Hematopoietic multipotent progenitor cell treated with erythropoietin and hydrocortisone succinate and interleukin-3 and kit ligand, for 8 days (in vitro differentiated cells): ENCODE measurements at regions not wholly inside any gene's neighbourhood (a gene's known extent, or its start where the extent isn't known, plus 50 kb on each side); places are given as distances from the start of the nearest gene placed in this dataset.

ENCODE experiments used
- DNase-seq: peaks from one replicate; pipeline ENCODE4 v3.0.0-alpha.2; 2015

GRCh38 chr11:104652996-104653395, 245.3 kb downstream of the CASP12 start:
- DNase-seq: no peak

DNA sequence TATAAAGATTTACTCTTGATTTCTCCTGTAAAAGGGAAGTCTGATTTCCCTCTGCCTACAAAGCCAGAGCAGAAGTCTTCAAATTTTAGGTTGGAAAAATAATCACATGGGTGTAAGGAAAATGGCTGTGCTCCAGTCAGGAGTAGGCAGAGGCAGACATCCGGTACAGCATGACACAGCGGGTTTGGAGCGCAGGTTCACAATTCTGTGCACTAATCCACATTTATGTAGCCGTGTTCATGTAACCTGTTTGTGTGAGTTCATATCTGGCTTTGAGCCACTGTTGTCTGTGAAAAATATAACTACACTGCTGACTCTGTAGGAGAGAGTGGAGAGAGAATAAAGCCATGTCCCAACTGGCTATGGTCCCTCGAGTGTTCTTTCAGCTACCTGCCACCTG, 248.0 kb downstream of the CASP12 start:
- DNase-seq: no peak

GRCh38 chr11:104649002-104649401, 249.3 kb downstream of the CASP12 start:
- no peak for DNase-seq

DNA sequence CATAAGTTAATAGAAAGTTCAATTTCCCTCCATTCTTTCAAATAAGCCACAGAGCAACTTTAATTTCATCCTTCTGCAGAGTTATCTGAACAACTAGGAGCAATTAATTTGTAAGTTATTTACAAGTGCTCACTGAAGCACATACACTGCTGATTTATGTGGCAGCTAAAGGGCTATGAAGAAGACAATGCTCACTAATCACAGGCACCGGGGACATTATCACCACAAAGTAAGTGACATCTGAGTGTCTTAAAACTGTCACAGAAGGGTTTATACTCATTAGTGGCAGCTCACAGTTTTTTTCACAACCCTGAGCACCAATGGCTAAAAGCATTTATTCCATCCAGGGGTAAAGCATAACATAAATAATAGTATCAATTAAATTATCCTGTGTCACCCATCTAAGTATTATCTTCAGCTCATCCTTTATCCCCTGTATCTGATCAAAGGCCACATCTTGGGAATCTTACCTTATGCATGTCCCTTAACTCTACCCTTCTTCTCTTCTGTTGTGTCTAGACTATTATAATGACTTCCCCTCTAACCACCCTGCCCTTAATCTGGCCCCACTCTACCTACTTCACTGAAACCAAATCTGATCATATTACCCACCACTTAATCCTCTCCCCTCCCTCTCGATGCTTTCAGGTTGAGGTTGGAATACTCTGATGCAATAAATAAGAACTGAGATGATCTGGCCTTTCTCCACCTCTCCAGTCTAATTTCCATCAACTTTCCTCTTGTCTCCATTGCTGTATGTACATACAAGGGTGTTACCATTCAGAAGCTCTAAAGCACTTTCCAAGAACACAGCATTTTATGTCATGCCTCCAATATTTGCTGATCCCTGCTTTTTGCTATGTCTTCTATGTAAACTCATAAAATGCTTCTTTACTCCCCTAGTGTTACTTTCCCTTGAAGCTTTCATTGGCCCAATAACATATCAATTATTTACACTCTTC, 252.7 kb downstream of the CASP12 start:
- no peak for DNase-seq

DNA sequence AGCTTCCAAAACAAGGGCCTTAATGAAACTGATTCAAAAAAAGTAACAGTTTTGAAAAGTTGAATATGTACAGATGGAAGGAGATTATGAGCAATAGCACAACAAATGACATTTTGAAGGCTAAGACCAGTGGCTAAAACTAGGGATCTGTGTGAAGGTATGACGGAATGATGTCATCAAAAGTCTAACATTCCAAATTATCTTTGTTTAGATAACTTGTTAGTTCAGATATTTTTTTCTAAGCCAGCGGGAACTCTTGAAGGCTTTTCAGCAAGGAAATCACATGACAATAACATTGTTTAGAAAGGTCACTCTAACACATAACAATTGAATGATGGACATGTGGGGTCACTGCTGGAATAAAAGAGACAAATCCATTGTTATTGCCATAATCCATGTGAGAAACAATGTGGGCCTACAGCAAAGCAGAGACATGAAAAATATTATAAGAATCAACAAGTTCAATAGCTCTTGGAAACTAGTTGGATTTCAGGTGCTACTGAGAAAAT, 260.5 kb downstream of the CASP12 start:
- no peak for DNase-seq

- DNase-seq: no peak
Measured at GRCh38 chr11:104633226-104633625, 265.0 kb downstream of the CASP12 start.

GRCh38 chr11:104630352-104630751, 267.9 kb downstream of the CASP12 start:
- no peak for DNase-seq

GRCh38 chr11:104625246-104625645, 273.0 kb downstream of the CASP12 start:
- peak; percentile 10 for DNase-seq

DNA sequence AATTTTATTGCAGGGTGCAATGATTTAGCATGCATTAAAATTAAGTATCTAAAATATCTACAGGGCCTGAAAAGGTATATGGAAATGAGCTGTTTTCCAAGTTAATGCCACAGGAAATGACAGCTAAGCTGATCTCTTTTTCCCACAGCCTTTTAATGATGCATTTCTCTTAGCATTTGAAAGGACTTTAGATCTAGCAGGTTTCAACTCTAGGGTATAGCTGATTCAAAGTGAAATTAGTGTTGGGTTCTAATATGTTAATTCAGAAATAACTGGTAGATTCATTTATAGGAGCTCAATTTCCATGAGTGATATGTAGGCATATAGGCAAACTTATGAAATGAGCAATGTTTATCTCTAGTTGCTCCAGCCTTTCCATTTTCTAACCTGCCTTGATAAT, 274.2 kb downstream of the CASP12 start:
- no peak for DNase-seq

DNA sequence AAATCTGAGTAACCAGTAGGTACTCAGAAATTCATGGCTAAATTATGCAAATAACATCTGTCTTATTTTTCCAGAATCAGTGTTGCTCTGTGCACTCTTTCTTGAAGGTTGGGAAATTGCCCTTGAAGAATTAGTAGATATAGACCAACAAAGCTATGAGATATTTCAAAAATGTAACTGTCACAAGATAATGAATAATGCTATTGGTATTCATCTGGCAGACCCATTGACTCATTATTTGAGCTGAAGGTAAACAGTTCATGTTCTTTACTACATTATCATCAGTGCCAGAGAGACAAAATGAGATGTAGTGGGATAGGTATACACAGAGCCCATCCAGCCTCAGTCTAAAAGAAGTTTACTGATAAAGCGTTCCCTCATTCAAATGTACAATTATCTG, 274.7 kb downstream of the CASP12 start:
- no peak for DNase-seq

GRCh38 chr11:104620991-104621390, 277.3 kb downstream of the CASP12 start:
- DNase-seq: no peak

- no peak for DNase-seq
Measured at GRCh38 chr11:104619751-104620150, 278.5 kb downstream of the CASP12 start.

DNA sequence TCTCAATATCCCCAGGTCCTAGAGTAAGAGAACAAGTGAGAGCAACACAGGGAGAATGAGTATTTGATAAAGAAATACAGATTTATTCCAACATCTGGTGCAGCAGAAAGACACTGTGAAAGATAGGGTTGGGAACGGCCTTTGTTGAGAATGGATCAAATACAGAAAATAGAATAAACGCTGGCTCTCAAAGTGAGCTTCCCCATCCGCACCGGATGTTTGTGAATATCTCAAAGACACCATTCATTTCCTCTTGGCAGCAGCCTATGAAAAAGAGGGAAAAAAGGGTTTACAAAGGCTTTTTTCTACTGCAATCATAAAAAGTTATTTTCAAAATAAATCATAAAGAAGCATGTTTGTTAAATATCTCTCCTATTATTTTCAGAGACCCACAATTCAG, 279.3 kb downstream of the CASP12 start:
- no peak for DNase-seq

DNA sequence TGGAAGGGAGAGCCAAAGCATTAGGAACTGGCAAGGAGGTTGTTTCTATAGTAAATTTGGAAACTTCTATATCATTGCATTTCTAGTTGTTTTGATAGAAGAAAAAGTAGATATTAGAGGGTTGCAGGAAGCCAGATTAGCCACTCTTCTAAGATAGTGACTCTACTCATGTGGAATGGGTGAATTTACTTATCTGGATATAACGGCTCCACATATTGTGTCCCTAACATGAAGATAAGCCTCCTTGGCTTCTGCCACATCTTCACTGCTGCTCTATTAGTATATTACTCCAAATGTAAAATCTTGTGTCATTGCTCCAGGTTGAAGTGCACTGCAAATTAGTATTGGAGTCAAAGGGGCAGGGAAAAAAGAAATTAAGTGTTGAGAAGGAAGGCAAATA, 283.3 kb downstream of the CASP12 start:
- peak; percentile 80 for DNase-seq

DNA sequence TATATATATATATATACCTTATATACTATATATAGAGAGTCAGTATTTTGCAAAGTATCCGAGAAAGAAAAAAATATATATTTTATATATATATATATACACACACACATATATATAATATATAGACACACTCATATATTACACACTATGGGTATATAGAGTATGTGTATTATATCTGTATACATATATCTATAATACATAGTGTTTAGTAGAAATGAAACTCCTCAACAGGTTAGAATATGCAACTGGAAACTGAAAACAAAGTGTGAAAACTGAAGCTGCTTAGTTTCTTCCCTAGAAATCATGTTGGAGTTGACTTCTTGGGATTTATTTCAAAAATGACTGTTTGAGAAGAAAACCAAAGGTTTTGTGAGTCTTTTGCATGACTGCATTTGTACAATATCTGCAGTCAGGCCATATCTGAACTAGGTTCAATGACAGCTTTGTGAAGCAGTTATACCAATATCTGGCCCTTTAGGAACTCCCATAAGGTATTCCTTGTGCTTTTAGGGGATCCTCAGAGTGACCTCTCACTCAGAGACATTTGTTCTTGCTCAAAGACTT, 284.1 kb downstream of the CASP12 start:
- DNase-seq: no peak

DNA sequence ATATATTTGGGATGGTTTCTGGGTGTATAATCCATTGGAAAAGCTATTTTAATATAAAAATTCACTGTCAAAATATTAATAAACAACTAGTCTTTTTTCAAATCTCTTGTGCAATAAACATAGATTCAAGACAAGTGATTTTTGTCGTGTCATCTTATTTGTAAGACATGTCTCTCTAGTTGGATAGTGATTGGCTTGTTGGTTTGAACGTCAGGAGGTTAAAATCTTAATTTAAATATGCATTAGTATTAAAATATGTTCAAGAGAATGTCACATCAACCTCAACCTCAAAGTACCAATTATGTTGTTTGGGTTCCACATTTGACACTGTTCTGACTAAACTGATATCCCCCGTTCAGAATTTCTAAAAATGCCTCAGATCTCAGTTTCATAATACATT, 287.6 kb downstream of the CASP12 start:
- no peak for DNase-seq

- peak; percentile 48 for DNase-seq
Measured at GRCh38 chr11:104609311-104610085, 288.8 kb downstream of the CASP12 start.

DNA sequence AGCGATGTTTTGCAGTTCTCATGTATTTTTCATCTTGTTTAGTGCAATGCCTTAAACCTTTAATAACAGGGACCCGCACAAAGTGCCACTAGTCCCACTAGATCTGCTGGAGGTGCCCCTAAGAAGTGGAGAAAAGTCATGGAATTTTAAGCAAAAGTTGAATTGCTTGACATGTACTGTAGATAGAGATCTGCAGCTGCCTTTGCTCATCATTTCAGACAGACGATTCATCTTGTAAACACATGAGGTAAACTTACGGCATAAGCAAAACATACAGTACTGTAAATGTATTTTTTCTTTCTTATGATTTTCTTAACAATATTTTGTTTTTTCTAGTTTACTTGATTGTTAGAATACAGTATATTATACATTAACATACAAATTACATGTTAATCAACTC, 295.6 kb downstream of the CASP12 start:
- no peak for DNase-seq

DNA sequence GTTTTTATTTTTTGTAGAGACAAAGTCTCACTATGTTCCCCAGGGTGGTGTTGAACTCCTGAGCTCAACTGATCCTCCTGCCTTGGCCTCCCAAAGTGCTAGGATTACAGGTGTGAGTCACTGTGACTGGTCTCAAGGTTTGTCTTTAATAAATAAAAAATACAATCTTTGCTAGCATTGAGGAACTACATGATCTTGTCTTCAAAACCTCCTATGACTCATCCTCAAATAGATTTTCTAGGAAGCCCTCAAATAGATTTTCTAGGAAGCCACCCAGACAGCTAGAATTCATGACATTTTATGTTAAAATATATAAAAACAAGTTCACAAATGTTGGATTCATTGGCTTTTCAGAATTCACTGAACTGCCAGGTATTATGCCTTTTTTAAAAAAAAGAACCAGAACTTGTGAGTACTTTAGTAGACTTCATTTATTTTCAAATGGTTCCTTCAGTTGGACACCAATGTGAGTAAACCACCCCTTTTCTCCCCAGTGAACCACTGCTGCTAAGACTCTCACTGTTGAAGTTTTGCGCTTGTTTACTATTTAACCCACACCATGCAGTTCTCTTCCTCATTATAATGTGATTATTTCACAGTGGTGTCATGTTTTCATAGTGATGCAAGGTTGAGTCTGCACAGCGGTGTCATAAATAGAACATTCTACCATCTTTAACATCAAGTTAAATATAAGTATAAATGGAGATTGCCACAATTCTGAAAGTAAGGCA, 303.9 kb downstream of the CASP12 start:
- no peak for DNase-seq

- no peak for DNase-seq
Measured at GRCh38 chr11:104588970-104589369, 309.3 kb downstream of the CASP12 start.

DNA sequence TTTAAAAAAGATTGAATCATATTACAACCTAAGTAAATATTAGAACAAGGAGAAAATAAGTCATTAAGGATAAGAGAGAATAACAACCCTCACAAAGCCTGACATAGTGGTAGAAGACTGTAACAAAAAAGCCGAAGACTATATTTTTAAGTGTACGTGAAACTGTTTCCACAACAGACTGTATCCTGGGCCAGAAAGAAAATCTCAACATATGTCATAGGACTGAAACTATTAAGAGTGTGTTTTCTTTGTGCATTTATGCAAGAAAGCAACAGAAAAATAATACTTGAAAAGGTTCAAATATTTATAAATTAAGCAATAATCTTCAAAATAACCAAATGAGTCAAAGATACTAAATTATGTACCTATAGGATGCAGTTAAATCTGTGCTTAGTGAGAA, 309.8 kb downstream of the CASP12 start:
- DNase-seq: no peak

DNA sequence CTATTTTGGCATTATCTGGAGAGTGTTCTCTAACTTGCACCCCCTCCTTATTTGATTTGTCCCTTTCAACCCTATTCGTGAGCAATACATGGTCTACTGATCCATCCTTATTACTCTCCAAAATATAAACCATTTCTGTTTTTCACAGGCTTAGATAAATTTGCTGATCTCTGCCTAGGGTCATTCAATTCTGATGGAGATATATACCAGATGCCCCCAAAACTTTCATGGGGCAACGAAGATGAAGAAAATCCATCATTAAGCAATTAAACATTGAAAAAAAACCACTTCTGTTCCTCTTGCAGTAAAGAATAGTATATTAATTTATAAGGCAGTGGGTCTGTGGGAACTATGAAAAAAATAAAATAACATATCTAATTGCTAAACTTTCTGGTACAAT, 313.4 kb downstream of the CASP12 start:
- no peak for DNase-seq

DNA sequence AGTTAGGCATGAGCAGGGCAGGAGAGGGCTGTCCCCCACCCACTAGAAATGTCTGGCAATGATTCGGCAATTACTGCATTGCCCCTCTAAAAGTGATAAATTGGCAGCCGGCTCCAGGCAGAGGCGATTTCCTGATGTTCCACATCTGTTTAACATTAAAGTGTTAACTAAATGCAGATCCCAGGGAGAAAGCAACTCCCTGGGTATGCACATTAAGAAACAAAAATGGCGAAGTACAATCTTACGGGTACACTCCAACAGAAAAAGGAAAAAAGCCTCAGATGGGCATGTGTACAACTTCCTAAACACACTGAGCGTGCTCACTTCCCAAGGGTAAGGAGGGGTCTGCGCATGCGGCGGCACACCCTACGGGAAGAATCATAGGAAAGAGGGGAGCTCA, 314.4 kb downstream of the CASP12 start:
- no peak for DNase-seq
